Smooth muscle cell (in vitro differentiated cells): ENCODE measurements at regions not wholly inside any gene's neighbourhood (a gene's known extent, or its start where the extent isn't known, plus 50 kb on each side); places are given as distances from the start of the nearest gene placed in this dataset.

Experiments
- DNase-seq: peaks from one replicate; lab custom pipeline; 2025; ENCODE audit not compliant: unreplicated experiment; lab: John Stamatoyannopoulos, UW
- H2AFZ ChIP-seq: fragments of 200-600 bp; sonication (generic); 2 replicates; pipeline ENCODE4 v1.6.0; 2016; ENCODE audit warnings: antibody characterized with exemption, low read depth, mild to moderate bottlenecking
- H3F3A ChIP-seq: fragments of 200-600 bp; sonication (generic); 2 replicates; pipeline ENCODE4 v1.6.0; 2017; ENCODE audit warnings: antibody characterized with exemption, low read depth
- H3K27ac ChIP-seq: fragments of 200-600 bp; sonication (generic); 2 replicates; pipeline ENCODE4 v1.5.1; 2016; ENCODE audit warnings: low read depth, mild to moderate bottlenecking
- H3K27me3 ChIP-seq: fragments of 200-600 bp; sonication (generic); 2 replicates; pipeline ENCODE4 v1.6.1; 2016; ENCODE audit warnings: low read depth, mild to moderate bottlenecking
- H3K36me3 ChIP-seq: fragments of 200-600 bp; sonication (generic); 2 replicates; pipeline ENCODE4 v1.5.1; 2016; ENCODE audit warnings: low read depth
- H3K4me1 ChIP-seq: fragments of 200-600 bp; sonication (generic); 2 replicates; pipeline ENCODE4 v1.5.1; 2016; ENCODE audit warnings: low read depth
- H3K4me2 ChIP-seq: fragments of 200-600 bp; sonication (generic); 2 replicates; pipeline ENCODE4 v1.6.0; 2016; ENCODE audit warnings: mild to moderate bottlenecking
- H3K4me3 ChIP-seq: fragments of 200-600 bp; sonication (generic); 2 replicates; pipeline ENCODE4 v1.5.1; 2016; ENCODE audit warnings: mild to moderate bottlenecking
- H3K79me2 ChIP-seq: fragments of 200-600 bp; sonication (generic); 2 replicates; pipeline ENCODE4 v1.6.0; 2016; ENCODE audit warnings: low read depth, mild to moderate bottlenecking
- H3K9ac ChIP-seq: fragments of 200-600 bp; sonication (generic); 2 replicates; pipeline ENCODE4 v1.6.0; 2016; ENCODE audit warnings: low read depth
- H3K9me3 ChIP-seq: fragments of 200-600 bp; sonication (generic); replicated peaks from 2 replicates; pipeline ENCODE4 v1.5.1; 2016; ENCODE audit warnings: low read depth
- H4K20me1 ChIP-seq: fragments of 200-600 bp; sonication (generic); 2 replicates; pipeline ENCODE4 v1.6.0; 2016; ENCODE audit warnings: low read depth
- CTCF ChIP-seq: fragments of 200-600 bp; sonication (generic); IDR thresholded peaks from 2 replicates; pipeline ENCODE4 v1.5.1; 2017; ENCODE audit warnings: borderline replicate concordance, mild to moderate bottlenecking, antibody characterized with exemption; ENCODE audit not compliant: insufficient read depth, poor library complexity, severe bottlenecking
- WGBS: methylation state at CpG from one replicate; pipeline ENCODE4 v1.1.7; 2016; ENCODE audit warnings: low lambda C conversion rate; 5-methylcytosine and 5-hydroxymethylcytosine counted together

- H3K79me2 ChIP-seq, result no peaks in the 10 kb centered on the region
- H3K9me3 ChIP-seq, result no peaks in the 10 kb centered on the region
- no peak for DNase-seq
- no peaks in the 10 kb centered on the region for H3K36me3 ChIP-seq
- no peak overlapping the region for H3K9ac ChIP-seq
- H4K20me1 ChIP-seq, result no peaks in the 10 kb centered on the region
- H3K4me3 ChIP-seq, result no peak overlapping the region
- TF ChIP-seq CTCF, result no peak
- no peaks in the 10 kb centered on the region for H3F3A ChIP-seq
- no peak overlapping the region for H2AFZ ChIP-seq
- H3K4me2 ChIP-seq, result no peak overlapping the region
- 86% methylated on average over 2 of the region's 2 CpGs for WGBS
- no peak overlapping the region for H3K27ac ChIP-seq
- peaks cover 11% of the 10 kb centered on the region for H3K27me3 ChIP-seq
- no peaks in the 10 kb centered on the region for H3K4me1 ChIP-seq
Observed at GRCh38 chr18:41647914-41648313, 307.1 kb upstream of the PIK3C3 start.

GRCh38 chr18:41646915-41647620 is 308.0 kb upstream of the PIK3C3 start:
- Histone ChIP-seq H3F3A (no peaks in the 10 kb centered on the region), H3K4me2 (no peak overlapping the region), H3K36me3 (no peaks in the 10 kb centered on the region), H2AFZ (no peak overlapping the region), H3K79me2 (no peaks in the 10 kb centered on the region), H3K27me3 (peaks cover 11% of the 10 kb centered on the region), H4K20me1 (no peaks in the 10 kb centered on the region), H3K9ac (no peak overlapping the region), H3K9me3 (no peaks in the 10 kb centered on the region), H3K27ac (no peak overlapping the region), H3K4me1 (no peaks in the 10 kb centered on the region), H3K4me3 (no peak overlapping the region)
- no peak for DNase-seq
- TF ChIP-seq CTCF, result no peak
- WGBS, result 80% methylated on average over 11 of the region's 11 CpGs

GRCh38 chr18:41645589-41646360 is 309.3 kb upstream of the PIK3C3 start:
- Histone ChIP-seq H3K4me1 (no peaks in the 10 kb centered on the region), H3K27me3 (peaks cover 9% of the 10 kb centered on the region), H3K4me2 (no peak overlapping the region), H3F3A (no peaks in the 10 kb centered on the region), H3K36me3 (no peaks in the 10 kb centered on the region), H4K20me1 (no peaks in the 10 kb centered on the region), H3K4me3 (no peak overlapping the region), H2AFZ (no peak overlapping the region), H3K79me2 (no peaks in the 10 kb centered on the region), H3K27ac (no peak overlapping the region), H3K9me3 (no peaks in the 10 kb centered on the region), H3K9ac (no peak overlapping the region)
- no peak for DNase-seq
- no peak for TF ChIP-seq CTCF
- WGBS, result 36% methylated on average over 1 of the region's 1 CpG
